Aorta (tissue), 5 donors: ENCODE measurements at regions not wholly inside any gene's neighbourhood (a gene's known extent, or its start where the extent isn't known, plus 50 kb on each side); places are given as distances from the start of the nearest gene placed in this dataset.

Experiments used
- ATAC-seq: fragments of 200-7000 bp; cut with Tn5 transposase; one replicate; pipeline ENCODE4 v1.9.1; 2022; ENCODE audit warnings: moderate library complexity; ENCODE audit not compliant: low FRiP score
- DNase-seq, 2 donors: peaks; one replicate each; pipeline ENCODE4 v3.0.0-alpha.2; 2020
- H3K27ac ChIP-seq, 2 donors: one replicate each; pipeline ENCODE4 v1.5.1; 2013; ENCODE audit warnings: low read length in 2 of 2, mild to moderate bottlenecking in 2 of 2, moderate library complexity in 2 of 2, control low read depth in 1 of 2, inconsistent platforms in 1 of 2, low read depth in 1 of 2
- H3K27me3 ChIP-seq, 2 donors: one replicate each; pipeline ENCODE4 v1.6.1; 2013; ENCODE audit warnings: control low read depth in 1 of 2, low read length in 1 of 2, mild to moderate bottlenecking in 1 of 2, moderate library complexity in 1 of 2; ENCODE audit not compliant: insufficient read depth in 2 of 2, control insufficient read depth in 1 of 2
- H3K36me3 ChIP-seq, 2 donors: one replicate each; pipeline ENCODE4 v1.6.1; 2013; ENCODE audit warnings: control low read depth in 1 of 2, low read length in 1 of 2, mild to moderate bottlenecking in 1 of 2; ENCODE audit not compliant: insufficient read depth in 2 of 2, control insufficient read depth in 1 of 2
- H3K4me1 ChIP-seq, 2 donors: one replicate each; pipeline ENCODE4 v1.6.1; 2013; ENCODE audit warnings: low read length in 2 of 2, control low read depth in 1 of 2, mild to moderate bottlenecking in 1 of 2, moderate library complexity in 1 of 2; ENCODE audit not compliant: insufficient read depth in 2 of 2, control insufficient read depth in 1 of 2
- H3K4me3 ChIP-seq, 2 donors: one replicate each; pipeline ENCODE4 v1.5.1; 2013; ENCODE audit warnings: low read length in 2 of 2, control low read depth in 1 of 2, mild to moderate bottlenecking in 1 of 2
- H3K9me3 ChIP-seq: one replicate; pipeline ENCODE4 v1.6.1; 2013; ENCODE audit warnings: mild to moderate bottlenecking, low read length; ENCODE audit not compliant: control insufficient read depth
- WGBS, 2 donors: extraction: QIAGEN DNeasy Blood & Tissue Kit; methylation state at CpG; one replicate each; pipeline ENCODE4 v1.1.7; 2013; 5-methylcytosine and 5-hydroxymethylcytosine counted together
- intact Hi-C, 2 donors: fragments of 100-400 bp; cut with DNase I; formaldehyde crosslinking; loops; one replicate each; pipeline versions ENCODE4 v1.14.2 to v1.15.0; 2022
- donor health status: healthy with polysubstance abuse.
- donor health status: Bipolar disorder and iron deficiency.
- donor health status: DM: no; HTN: no; CAD: no.
- donor health status: DM: no; HTN: no; CAD: no.
- donor health status: DM: yes; HTN: yes; CAD: no.

GRCh38 chr18:29328932-29329331, 1152.0 kb upstream of the CDH2 start:
- ATAC-seq, result no peak
- Histone ChIP-seq H3K27ac (no peak overlapping the region), H3K36me3 (no peaks in the 10 kb centered on the region), H3K4me1 (no peaks in the 10 kb centered on the region), H3K9me3 (peaks cover 1% of the 10 kb centered on the region), H3K4me3 (no peak overlapping the region), H3K27me3 (no peaks in the 10 kb centered on the region)
- WGBS, 2 donors, result 80 to 87% methylated on average over 2 of the region's 2 CpGs
- intact Hi-C loops, result no loop called here
- DNase-seq, result no peak

GRCh38 chr18:29326214-29326613, 1149.3 kb upstream of the CDH2 start:
- Histone ChIP-seq H3K27me3 (no peaks in the 10 kb centered on the region), H3K4me1 (no peaks in the 10 kb centered on the region), H3K27ac (no peak overlapping the region), H3K36me3 (no peaks in the 10 kb centered on the region), H3K9me3 (peaks cover 1% of the 10 kb centered on the region), H3K4me3 (no peak overlapping the region)
- intact Hi-C loops, result no loop called here
- 72 to 74% methylated on average over 2 of the region's 2 CpGs for WGBS, 2 donors
- ATAC-seq (no peak), DNase-seq (no peak)

- no peaks in the 10 kb centered on the region for H3K27me3 ChIP-seq
- ATAC-seq (no peak), DNase-seq (no peak)
- intact Hi-C loops, result no loop called here
- H3K4me3 ChIP-seq, result no peak overlapping the region
- no peak overlapping the region for H3K27ac ChIP-seq
- WGBS, 2 donors, result 83 to 88% methylated on average over 1 of the region's 1 CpG
- H3K36me3 ChIP-seq, result no peaks in the 10 kb centered on the region
- H3K9me3 ChIP-seq, result no peaks in the 10 kb centered on the region
- H3K4me1 ChIP-seq, result no peaks in the 10 kb centered on the region
Measured at GRCh38 chr18:29321561-29321960, 1144.6 kb upstream of the CDH2 start.

GRCh38 chr18:29313312-29313711, 1136.4 kb upstream of the CDH2 start:
- Histone ChIP-seq H3K27me3 (no peaks in the 10 kb centered on the region), H3K4me3 (no peak overlapping the region), H3K4me1 (no peaks in the 10 kb centered on the region), H3K36me3 (no peaks in the 10 kb centered on the region), H3K27ac (no peak overlapping the region), H3K9me3 (no peaks in the 10 kb centered on the region)
- no peak for DNase-seq
- ATAC-seq, result no peak
- WGBS, 2 donors, result 95 to 96% methylated on average over 1 of the region's 1 CpG
- intact Hi-C loops, result no loop called here

GRCh38 chr18:29311580-29311979, 1134.7 kb upstream of the CDH2 start:
- WGBS, 2 donors, result 66 to 68% methylated on average over 2 of the region's 2 CpGs
- no peak overlapping the region for H3K27ac ChIP-seq
- no peak for DNase-seq

GRCh38 chr18:29309366-29309765, 1132.4 kb upstream of the CDH2 start:
- Histone ChIP-seq H3K9me3 (no peaks in the 10 kb centered on the region), H3K4me3 (no peak overlapping the region), H3K36me3 (no peaks in the 10 kb centered on the region), H3K4me1 (no peaks in the 10 kb centered on the region), H3K27ac (no peak overlapping the region), H3K27me3 (no peaks in the 10 kb centered on the region)
- WGBS, 2 donors, result 76 to 80% methylated on average over 1 of the region's 1 CpG
- intact Hi-C loops, result no loop called here
- DNase-seq (no peak), ATAC-seq (no peak)

More at GRCh38 chr18:29311580-29311979, 1134.7 kb upstream of the CDH2 start:
- Histone ChIP-seq H3K9me3 (no peaks in the 10 kb centered on the region), H3K27me3 (no peaks in the 10 kb centered on the region), H3K4me3 (no peak overlapping the region), H3K4me1 (no peaks in the 10 kb centered on the region), H3K36me3 (no peaks in the 10 kb centered on the region)
- ATAC-seq, result no peak
- intact Hi-C loops, result no loop called here

- no peaks in the 10 kb centered on the region for H3K36me3 ChIP-seq
- no peak overlapping the region for H3K27ac ChIP-seq
- no peaks in the 10 kb centered on the region for H3K9me3 ChIP-seq
- WGBS, 2 donors, result 73 to 81% methylated on average over 1 of the region's 1 CpG
- DNase-seq (no peak), ATAC-seq (no peak)
- no peaks in the 10 kb centered on the region for H3K4me1 ChIP-seq
- intact Hi-C loops, result no loop called here
- H3K27me3 ChIP-seq, result no peaks in the 10 kb centered on the region
- no peak overlapping the region for H3K4me3 ChIP-seq
Measured at GRCh38 chr18:29307982-29308381, 1131.1 kb upstream of the CDH2 start.

- Histone ChIP-seq H3K4me1 (no peaks in the 10 kb centered on the region), H3K4me3 (no peak overlapping the region), H3K36me3 (no peaks in the 10 kb centered on the region), H3K27ac (no peak overlapping the region), H3K9me3 (no peaks in the 10 kb centered on the region), H3K27me3 (no peaks in the 10 kb centered on the region)
- WGBS, 2 donors, result 96 to 98% methylated on average over 2 of the region's 2 CpGs
- ATAC-seq (no peak), DNase-seq (no peak)
- intact Hi-C loops, result no loop called here
Measured at GRCh38 chr18:29307231-29307630, 1130.3 kb upstream of the CDH2 start.

- H3K27ac ChIP-seq, result no peak overlapping the region
- H3K4me1 ChIP-seq, result no peaks in the 10 kb centered on the region
- H3K36me3 ChIP-seq, result no peaks in the 10 kb centered on the region
- ATAC-seq, result no peak
- no peaks in the 10 kb centered on the region for H3K27me3 ChIP-seq
- no peaks in the 10 kb centered on the region for H3K9me3 ChIP-seq
- WGBS, 2 donors, result 56 to 59% methylated on average over 3 of the region's 3 CpGs
- H3K4me3 ChIP-seq, result no peak overlapping the region
- intact Hi-C loops, result no loop called here
- DNase-seq, result no peak
Measured at GRCh38 chr18:29305516-29305915, 1128.6 kb upstream of the CDH2 start.
